Naive thymus-derived CD8-positive, alpha-beta T cell (primary cell): ENCODE measurements at regions not wholly inside any gene's neighbourhood (a gene's known extent, or its start where the extent isn't known, plus 50 kb on each side); places are given as distances from the start of the nearest gene placed in this dataset.

Experiments used
- ATAC-seq, 2 donors: fragments of 150-1000 bp; cut with Tn5 transposase in 1 of 2; sonication (Bioruptor Pico), chemical (Tn5 transposase) in 1 of 2; 1 replicate in 1 of 2; 2 replicates in 1 of 2; pipeline ENCODE4 v1.10.0; 2021; ENCODE audit warnings: mild to moderate bottlenecking in 2 of 2, moderate library complexity in 2 of 2
- POLR2A ChIA-PET: fragments of 350-600 bp; sonication (Branson Sonifier 250); formaldehyde crosslinking; loops from one replicate; lab custom pipeline; 2021; ENCODE audit warnings: antibody characterized with exemption; lab: Charles Lee
- DNase-seq, 10 donors: peaks; one replicate each; pipeline versions ENCODE4 v3.0.0 to v3.0.0-alpha.2; 2020 to 2022
- H3K27ac Mint-ChIP-seq, 10 donors: one replicate each; pipeline ENCODE4 v1.8.0; 2020 to 2022; ENCODE audit warnings: mild to moderate bottlenecking in 10 of 10, mixed read lengths in 10 of 10, moderate library complexity in 4 of 10, inconsistent platforms in 1 of 10
- H3K27me3 Mint-ChIP-seq, 5 donors: one replicate each; pipeline ENCODE4 v1.8.0; 2021 to 2022; ENCODE audit warnings: mixed read lengths in 5 of 5
- H3K36me3 Mint-ChIP-seq, 3 donors: one replicate each; pipeline ENCODE4 v1.8.0; 2020 to 2022; ENCODE audit warnings: mixed read lengths in 3 of 3, mild to moderate bottlenecking in 2 of 3, inconsistent platforms in 1 of 3
- H3K4me1 Mint-ChIP-seq, 4 donors: one replicate each; pipeline ENCODE4 v1.8.0; 2021 to 2022; ENCODE audit warnings: mixed read lengths in 4 of 4
- H3K4me3 Mint-ChIP-seq, 10 donors: one replicate each; pipeline ENCODE4 v1.8.0; 2020 to 2022; ENCODE audit warnings: mild to moderate bottlenecking in 10 of 10, mixed read lengths in 10 of 10, moderate library complexity in 6 of 10, inconsistent platforms in 1 of 10
- H3K9me3 Mint-ChIP-seq, 9 donors: one replicate each; pipeline ENCODE4 v1.8.0; 2020 to 2022; ENCODE audit warnings: mixed read lengths in 9 of 9, mild to moderate bottlenecking in 3 of 9, inconsistent platforms in 1 of 9, moderate library complexity in 1 of 9

DNA sequence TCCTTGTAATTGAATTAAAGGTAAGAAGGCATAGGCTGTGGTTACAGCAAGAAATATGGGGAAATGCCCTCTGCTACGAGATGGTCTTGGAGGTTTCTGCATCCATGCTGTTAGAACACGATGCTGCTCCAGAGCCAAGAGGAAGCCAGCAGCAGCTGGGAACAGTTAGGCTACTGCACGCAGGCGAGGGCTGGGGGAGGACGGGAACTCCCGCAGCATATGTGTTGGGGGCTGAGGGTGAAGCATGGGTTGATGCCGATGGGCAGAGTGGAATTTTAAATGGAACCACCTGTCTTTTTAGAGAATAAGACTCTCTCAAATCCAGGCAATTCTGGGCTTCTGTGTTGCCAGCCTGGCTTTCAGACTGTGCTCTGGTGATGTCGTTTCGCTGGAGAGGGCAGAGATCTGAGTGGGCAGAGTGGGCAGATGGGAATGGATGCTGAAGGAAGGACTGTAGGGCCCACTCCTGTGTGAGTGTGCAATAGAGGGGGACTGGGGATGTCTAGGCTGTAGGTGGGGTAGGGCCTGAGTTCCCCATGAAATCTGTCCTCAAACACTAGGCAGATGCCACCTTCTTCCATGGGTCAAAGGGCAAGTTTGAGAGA is 417.0 kb upstream of the TPM1 start:
- peak overlapping the region in 1 of 10 donors; percentile 40 for H3K27ac Mint-ChIP-seq
- DNase-seq (no peak), ATAC-seq (no peak)
- POLR2A ChIA-PET = no interaction called here
- no peaks in the 10 kb centered on the region for H3K36me3 Mint-ChIP-seq
- H3K4me1 Mint-ChIP-seq = peaks cover 0 to 6% (median 3%) of the 10 kb centered on the region in 4 donors
- H3K27me3 Mint-ChIP-seq = peaks cover 0 to 8% (median 6%) of the 10 kb centered on the region in 5 donors
- no peak overlapping the region for H3K4me3 Mint-ChIP-seq
- no peaks in the 10 kb centered on the region for H3K9me3 Mint-ChIP-seq

DNA sequence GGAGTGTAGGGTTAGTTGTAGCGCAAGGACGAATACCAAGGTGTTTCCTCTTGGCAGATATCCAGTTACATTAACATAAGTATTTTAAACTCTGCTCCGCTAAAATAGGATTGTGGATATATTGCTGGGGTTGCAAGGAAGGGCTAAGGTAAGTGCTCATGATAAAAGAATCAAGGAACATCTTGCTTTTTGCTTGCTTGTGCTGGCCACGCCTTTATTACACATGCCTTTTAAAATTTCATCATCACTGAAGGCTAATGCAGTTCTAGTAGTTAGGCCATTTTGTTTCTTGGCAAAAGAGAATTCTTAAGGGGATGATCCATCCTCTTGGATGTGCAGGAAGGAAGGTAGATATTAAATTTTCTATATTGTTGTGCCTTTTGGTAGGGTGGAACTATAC is 415.6 kb upstream of the TPM1 start:
- H3K4me3 Mint-ChIP-seq = no peak overlapping the region
- DNase-seq (no peak), ATAC-seq (no peak)
- H3K36me3 Mint-ChIP-seq = no peaks in the 10 kb centered on the region
- H3K27ac Mint-ChIP-seq = no peak overlapping the region
- POLR2A ChIA-PET = no interaction called here
- peaks cover 5 to 11% (median 7%) of the 10 kb centered on the region in 5 donors for H3K27me3 Mint-ChIP-seq
- H3K4me1 Mint-ChIP-seq = peaks cover 0 to 6% (median 3%) of the 10 kb centered on the region in 4 donors
- no peaks in the 10 kb centered on the region for H3K9me3 Mint-ChIP-seq

DNA sequence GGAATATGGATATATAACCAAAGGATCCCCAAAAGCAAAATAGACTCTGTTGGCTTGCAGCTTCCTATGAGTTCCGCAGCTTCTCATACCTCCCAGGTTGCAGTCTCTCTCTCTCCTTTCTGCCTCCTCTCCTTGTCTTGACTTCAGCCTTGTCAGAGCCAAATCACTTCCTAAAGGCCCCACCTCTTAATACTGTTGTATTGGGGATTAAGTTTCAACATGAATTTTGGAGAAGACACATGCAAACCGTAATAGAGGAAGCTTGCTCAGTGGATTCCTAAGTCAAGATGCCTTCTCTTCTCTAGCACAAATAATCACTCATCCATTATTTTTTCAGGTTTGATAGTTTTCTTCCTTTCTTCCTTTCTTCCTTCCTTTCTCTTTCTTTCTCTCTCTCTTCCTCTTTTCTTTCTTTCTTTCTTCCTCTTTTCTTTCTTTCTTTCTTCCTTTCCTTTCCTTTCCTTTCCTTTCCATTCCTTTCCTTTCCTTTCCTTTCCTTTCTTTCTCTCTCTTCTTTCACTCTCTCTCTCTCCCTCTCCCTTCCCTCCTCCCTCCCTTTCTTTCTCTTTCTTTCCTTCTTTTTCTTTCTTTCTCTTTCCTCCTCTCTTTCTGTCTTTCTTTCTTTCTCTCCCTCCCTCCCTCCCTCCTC is 411.3 kb upstream of the TPM1 start:
- POLR2A ChIA-PET = no interaction called here

DNA sequence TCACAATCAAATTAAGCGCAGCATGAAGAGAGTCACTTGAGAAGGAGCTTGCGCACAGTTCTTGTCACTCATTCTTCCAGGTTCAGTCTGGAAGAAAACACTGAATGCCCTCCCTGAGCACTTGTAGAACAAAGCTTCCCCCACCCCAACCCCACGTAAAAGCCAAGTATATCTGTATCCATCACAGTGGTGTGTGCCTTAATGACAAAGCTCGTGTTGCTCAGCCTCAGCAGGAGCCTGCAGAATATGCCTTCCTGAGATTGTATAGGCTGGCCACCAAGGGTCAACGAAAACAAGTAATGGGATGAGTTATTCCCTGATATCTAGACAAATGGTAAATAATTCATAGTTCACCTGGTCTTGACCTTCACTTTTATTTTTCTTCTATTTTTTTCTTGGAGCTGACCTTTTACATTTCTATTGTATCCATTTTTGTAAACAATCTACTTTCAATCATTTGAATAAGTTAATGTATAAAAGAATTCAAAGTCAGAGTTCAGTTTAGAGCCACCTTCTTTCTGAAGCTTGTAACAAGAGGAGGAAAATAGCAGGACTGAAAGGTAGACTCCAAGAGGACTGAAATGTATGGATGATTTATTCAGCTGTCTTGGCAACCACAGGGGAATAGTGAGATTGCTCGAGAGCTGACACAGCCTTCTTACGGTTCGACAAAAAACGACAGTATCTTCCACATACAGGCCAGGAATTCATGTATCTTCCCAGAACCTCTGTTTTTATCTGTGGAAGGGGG is 405.5 kb upstream of the TPM1 start:
- H3K27ac Mint-ChIP-seq = no peak overlapping the region
- POLR2A ChIA-PET = no interaction called here

More for the DNA sequence above, 411.3 kb upstream of the TPM1 start:
- no peak for ATAC-seq
- no peaks in the 10 kb centered on the region for H3K36me3 Mint-ChIP-seq
- no peak overlapping the region for H3K27ac Mint-ChIP-seq
- H3K4me3 Mint-ChIP-seq = no peak overlapping the region
- no peaks in the 10 kb centered on the region for H3K4me1 Mint-ChIP-seq
- H3K9me3 Mint-ChIP-seq = no peaks in the 10 kb centered on the region
- peaks cover 4 to 8% (median 6%) of the 10 kb centered on the region in 5 donors for H3K27me3 Mint-ChIP-seq
- no peak for DNase-seq

DNA sequence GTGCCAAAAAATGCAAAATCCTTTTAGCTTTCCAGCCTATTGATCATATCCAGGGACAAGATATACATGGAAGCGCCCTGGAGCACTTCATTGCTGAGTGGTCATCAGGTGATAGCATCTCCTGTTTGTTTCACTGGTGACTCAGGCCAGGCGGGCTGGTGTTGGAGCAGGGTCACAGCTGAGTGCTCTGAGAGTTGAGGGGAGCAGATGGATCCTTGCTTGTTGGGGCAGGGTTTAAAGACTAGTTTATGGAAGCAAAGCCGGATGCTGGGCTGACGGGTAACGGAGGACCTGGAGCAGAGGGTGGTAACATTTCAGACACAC is 405.0 kb upstream of the TPM1 start:
- ATAC-seq = no peak
- no peaks in the 10 kb centered on the region for H3K9me3 Mint-ChIP-seq
- POLR2A ChIA-PET = no interaction called here
- peaks cover 0 to 1% (median 0%) of the 10 kb centered on the region in 4 donors for H3K4me1 Mint-ChIP-seq
- no peak overlapping the region for H3K4me3 Mint-ChIP-seq
- peaks cover 2 to 22% (median 4%) of the 10 kb centered on the region in 5 donors for H3K27me3 Mint-ChIP-seq
- peak overlapping the region in 1 of 10 donors; percentile 3 for H3K27ac Mint-ChIP-seq
- DNase-seq = no peak
- H3K36me3 Mint-ChIP-seq = no peaks in the 10 kb centered on the region

More for the DNA sequence above, 405.5 kb upstream of the TPM1 start:
- ATAC-seq (no peak), DNase-seq (no peak)
- H3K36me3 Mint-ChIP-seq = no peaks in the 10 kb centered on the region
- H3K4me1 Mint-ChIP-seq = peaks cover 0 to 1% (median 0%) of the 10 kb centered on the region in 4 donors
- H3K9me3 Mint-ChIP-seq = no peaks in the 10 kb centered on the region
- no peak overlapping the region for H3K4me3 Mint-ChIP-seq
- H3K27me3 Mint-ChIP-seq = peaks cover 2 to 22% (median 4%) of the 10 kb centered on the region in 5 donors

DNA sequence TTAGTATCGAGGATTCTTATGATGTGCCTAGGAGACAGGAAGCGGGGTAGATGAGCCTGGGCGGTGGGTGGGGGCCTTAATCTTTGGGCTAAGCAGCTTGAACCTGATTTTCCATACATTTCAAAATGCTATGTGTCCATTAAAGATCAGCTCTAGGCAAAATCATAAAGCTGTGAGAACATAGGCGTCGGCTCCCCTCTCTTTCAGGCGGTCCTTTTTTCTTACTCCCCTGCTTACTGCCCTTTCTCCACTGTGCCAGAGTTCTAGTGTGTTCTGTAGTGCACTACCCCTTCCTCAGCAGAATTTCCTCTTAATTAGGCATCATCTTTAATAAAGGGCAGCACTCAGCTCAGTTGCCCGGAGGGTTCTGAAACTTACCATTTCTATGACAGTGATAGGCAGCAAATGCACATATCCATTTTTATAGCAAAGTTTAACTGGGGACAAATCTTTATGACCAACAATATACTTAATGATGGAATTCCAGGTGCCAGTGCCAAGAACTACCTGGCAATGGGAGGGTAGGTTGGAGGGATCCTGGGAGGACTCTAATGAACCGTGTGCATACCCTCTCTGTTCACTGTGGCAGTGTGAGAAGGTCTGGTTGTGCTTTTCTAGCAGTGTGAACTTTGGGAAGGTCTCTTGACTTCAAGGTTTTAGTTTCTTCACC is 404.5 kb upstream of the TPM1 start:
- Mint-ChIP-seq H3K4me3 (no peak overlapping the region), H3K36me3 (no peaks in the 10 kb centered on the region), H3K4me1 (peaks cover 0 to 1% (median 0%) of the 10 kb centered on the region in 4 donors), H3K9me3 (no peaks in the 10 kb centered on the region), H3K27me3 (peaks cover 2 to 22% (median 4%) of the 10 kb centered on the region in 5 donors), H3K27ac (no peak overlapping the region)
- DNase-seq (no peak), ATAC-seq (no peak)
- POLR2A ChIA-PET = no interaction called here

DNA sequence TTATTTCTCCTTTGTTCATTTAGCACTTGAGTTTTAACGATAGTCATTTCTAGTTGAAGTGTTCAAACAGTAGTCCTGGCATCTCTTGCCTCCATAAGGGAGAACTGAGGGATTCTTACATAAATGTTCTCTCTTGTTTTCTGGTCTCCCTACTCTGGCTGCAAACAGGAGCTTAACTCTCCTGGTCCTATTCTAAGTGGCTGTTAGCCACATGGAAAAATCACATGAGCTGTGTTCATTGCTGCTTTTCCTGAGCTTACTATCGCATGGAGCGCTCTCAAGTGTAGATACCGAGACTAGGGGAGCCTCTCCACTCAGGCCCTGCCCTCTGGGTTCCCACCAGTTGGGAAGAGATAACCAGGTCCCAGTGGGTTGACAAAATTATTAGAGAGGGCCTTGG is 403.1 kb upstream of the TPM1 start:
- H3K27ac Mint-ChIP-seq = no peak overlapping the region
- POLR2A ChIA-PET = no interaction called here
- H3K4me3 Mint-ChIP-seq = no peak overlapping the region
- no peaks in the 10 kb centered on the region for H3K36me3 Mint-ChIP-seq
- no peak for DNase-seq
- H3K9me3 Mint-ChIP-seq = no peaks in the 10 kb centered on the region
- ATAC-seq = no peak
- peaks cover 0 to 1% (median 0%) of the 10 kb centered on the region in 4 donors for H3K4me1 Mint-ChIP-seq
- peaks cover 3 to 22% (median 4%) of the 10 kb centered on the region in 5 donors for H3K27me3 Mint-ChIP-seq

DNA sequence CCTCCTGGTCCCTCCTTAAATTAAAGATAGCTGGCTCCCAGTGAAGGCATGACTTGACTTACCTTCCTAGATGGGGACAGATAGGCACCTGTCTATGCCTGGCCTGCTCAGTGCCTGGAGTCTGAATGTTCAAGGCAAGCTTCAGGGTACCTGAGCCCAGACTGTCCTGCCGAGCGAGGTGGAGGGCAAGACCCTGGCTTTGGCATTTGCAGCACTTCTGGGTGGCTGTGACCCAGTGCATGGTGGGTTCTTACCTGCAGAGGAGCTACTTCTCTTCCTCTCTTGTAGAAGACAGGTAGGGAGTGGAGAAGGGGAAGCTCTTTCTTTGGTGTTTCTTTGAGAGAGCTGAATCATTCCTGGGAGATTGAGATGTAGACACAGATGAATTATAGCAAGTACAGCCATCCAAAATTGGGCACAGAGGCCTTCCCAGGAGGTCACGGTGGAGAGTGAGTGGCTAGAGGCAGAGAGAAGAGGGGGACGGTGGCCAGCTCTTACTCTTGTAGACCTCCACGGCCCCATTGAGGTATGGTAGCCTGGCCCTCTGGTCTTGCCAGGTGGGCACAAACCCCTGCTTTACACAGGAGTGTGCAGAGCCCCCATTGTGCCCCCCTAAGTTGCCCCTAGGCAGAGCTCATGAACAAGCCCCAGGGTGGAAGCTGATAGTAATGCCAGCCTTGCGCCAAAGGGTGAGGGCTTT is 402.5 kb upstream of the TPM1 start:
- Mint-ChIP-seq H3K36me3 (no peaks in the 10 kb centered on the region), H3K4me1 (peaks cover 0 to 1% (median 0%) of the 10 kb centered on the region in 4 donors), H3K27me3 (peaks cover 3 to 22% (median 7%) of the 10 kb centered on the region in 5 donors), H3K27ac (no peak overlapping the region), H3K9me3 (no peaks in the 10 kb centered on the region), H3K4me3 (no peak overlapping the region)
- POLR2A ChIA-PET = no interaction called here
- ATAC-seq (no peak), DNase-seq (no peak)

DNA sequence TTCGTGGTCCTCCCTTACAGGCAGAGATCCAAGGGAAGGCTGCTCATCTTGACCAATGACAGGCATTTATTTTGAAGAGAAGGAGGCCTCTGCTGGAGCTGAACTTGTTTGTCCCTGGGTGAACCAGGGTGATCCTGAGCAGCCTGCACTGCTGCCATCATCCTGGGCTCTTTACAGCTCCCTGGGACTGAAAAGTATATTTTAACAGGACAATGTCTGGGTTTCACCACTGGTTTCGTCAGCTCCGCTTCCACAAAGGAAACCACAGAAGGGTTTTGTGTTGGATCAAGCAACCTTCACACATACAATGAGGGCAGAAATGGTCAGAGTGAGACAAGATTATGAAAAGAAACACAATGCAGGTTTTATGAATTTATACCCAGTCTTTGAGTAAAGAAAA is 400.7 kb upstream of the TPM1 start:
- no peak for ATAC-seq
- Mint-ChIP-seq H3K4me1 (peaks cover 0 to 1% (median 0%) of the 10 kb centered on the region in 4 donors), H3K27me3 (peaks cover 3 to 17% (median 7%) of the 10 kb centered on the region in 5 donors), H3K4me3 (no peak overlapping the region), H3K36me3 (no peaks in the 10 kb centered on the region), H3K9me3 (no peaks in the 10 kb centered on the region), H3K27ac (no peak overlapping the region)
- POLR2A ChIA-PET = no interaction called here
- DNase-seq = no peak

DNA sequence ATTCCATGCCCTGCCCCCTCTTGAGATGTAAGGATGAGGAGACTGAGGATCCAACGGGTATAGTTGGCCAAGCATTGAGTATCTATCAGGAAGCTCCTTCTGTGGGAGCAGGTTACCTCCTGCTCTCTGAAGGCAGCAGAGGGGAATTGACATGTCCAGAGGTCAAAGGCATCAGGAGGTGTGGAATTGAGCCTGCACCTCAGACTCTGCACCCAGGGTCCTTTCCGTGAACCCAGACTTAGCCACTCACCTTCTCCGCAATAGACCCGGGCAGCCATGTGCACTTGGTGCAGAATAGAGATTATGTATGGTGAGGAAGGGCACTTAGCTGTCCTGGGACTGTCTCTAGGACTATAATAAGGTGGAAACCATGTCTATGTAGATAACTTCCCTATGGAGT is 399.0 kb upstream of the TPM1 start:
- POLR2A ChIA-PET = no interaction called here
- peaks cover 0 to 1% (median 0%) of the 10 kb centered on the region in 4 donors for H3K4me1 Mint-ChIP-seq
- no peak for DNase-seq
- no peaks in the 10 kb centered on the region for H3K36me3 Mint-ChIP-seq
- H3K27me3 Mint-ChIP-seq = peaks cover 0 to 9% (median 2%) of the 10 kb centered on the region in 5 donors
- H3K4me3 Mint-ChIP-seq = no peak overlapping the region
- H3K9me3 Mint-ChIP-seq = no peaks in the 10 kb centered on the region
- no peak overlapping the region for H3K27ac Mint-ChIP-seq
- ATAC-seq = no peak

DNA sequence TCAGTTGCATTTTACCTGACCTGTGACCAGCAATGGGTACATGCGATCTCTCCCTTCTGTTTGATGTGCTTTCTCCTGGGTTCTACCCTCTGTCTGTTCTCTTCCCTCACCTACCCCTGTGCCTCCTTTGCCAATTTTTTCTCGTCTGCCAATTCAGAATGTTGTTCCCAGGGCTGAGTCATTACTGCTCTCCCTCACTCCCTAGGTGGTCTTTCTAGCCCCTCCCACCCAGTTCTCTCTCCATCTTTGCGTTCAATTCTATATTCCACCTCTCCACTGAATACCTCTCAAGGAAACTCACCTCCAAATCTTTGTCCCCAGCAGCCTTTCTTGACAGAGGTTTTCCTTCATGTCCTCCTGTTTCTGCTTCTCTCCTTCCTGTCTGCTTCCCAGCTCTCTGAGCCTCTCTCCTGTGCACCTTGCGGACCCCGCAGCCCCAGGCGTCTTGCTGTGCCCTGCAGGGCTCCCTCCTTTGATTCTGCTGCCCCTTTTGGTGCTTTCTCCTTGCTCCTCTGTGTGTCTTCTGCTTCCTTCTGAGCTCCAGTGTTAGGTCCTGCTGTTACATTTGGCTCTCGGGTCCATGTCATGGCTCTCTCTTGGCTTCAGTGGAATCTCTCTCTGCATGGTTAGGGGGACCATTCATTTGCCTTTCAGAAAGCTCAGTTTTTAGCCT is 398.2 kb upstream of the TPM1 start:
- no peak for ATAC-seq
- Mint-ChIP-seq H3K4me3 (no peak overlapping the region), H3K27me3 (peaks cover 0 to 9% (median 2%) of the 10 kb centered on the region in 5 donors), H3K9me3 (no peaks in the 10 kb centered on the region), H3K36me3 (no peaks in the 10 kb centered on the region), H3K4me1 (peaks cover 0 to 1% (median 0%) of the 10 kb centered on the region in 4 donors), H3K27ac (no peak overlapping the region)
- no peak for DNase-seq
- POLR2A ChIA-PET = no interaction called here
